ENCODE measurements at regions not wholly inside any gene's neighbourhood (a gene's known extent, or its start where the extent isn't known, plus 50 kb on each side); places are given as distances from the start of the nearest gene placed in this dataset.

- Histone ChIP-seq H3K9ac (ENCODE audit: extremely low read depth, insufficient read length, low read length) (no peak overlapping the region), H3K14ac (ENCODE audit: insufficient read depth, low read length) (no peak overlapping the region), H2BK120ac (ENCODE audit: low read depth, low read length, poor library complexity, severe bottlenecking) (no peak overlapping the region), H3K4ac (ENCODE audit: low read depth, low read length) (no peak overlapping the region), H4K91ac (ENCODE audit: insufficient read length, low read depth, low read length) (no peak overlapping the region), H3K4me2 (ENCODE audit: insufficient read depth, insufficient read length, low read length) (no peak overlapping the region), H3K27me3 (ENCODE audit: insufficient read depth, low read length) (no peaks in the 10 kb centered on the region), H3K56ac (ENCODE audit: insufficient read length, low read depth, low read length) (no peak overlapping the region), H3T11ph (ENCODE audit: low read length) (no peak overlapping the region), H2BK15ac (ENCODE audit: low read depth, low read length) (no peak overlapping the region), H3K4me1 (ENCODE audit: insufficient read depth, low read length) (no peaks in the 10 kb centered on the region), H4K5ac (ENCODE audit: insufficient read length, low read depth, low read length) (no peak overlapping the region), H2BK20ac (ENCODE audit: low read depth, low read length, poor library complexity, severe bottlenecking) (no peak overlapping the region), H3K23me2 (ENCODE audit: insufficient read length, low read depth, low read length, poor library complexity, severe bottlenecking) (no peaks in the 10 kb centered on the region), H2AFZ (ENCODE audit: low read length) (no peak overlapping the region), H3K79me2 (ENCODE audit: insufficient read depth, low read length) (no peaks in the 10 kb centered on the region), H2AK5ac (ENCODE audit: insufficient read length, low read length) (no peak overlapping the region), H3K18ac (ENCODE audit: insufficient read length, low read depth, low read length) (no peak overlapping the region), H3K9me3 (ENCODE audit: control insufficient read depth, low read depth, low read length) (no peaks in the 10 kb centered on the region), H4K8ac (replicated peaks; ENCODE audit: insufficient read length, low read depth, low read length) (no peak overlapping the region), H3K27ac (ENCODE audit: insufficient read length, low read depth, low read length) (no peak overlapping the region), H4K20me1 (ENCODE audit: control insufficient read depth, insufficient read depth, insufficient read length) (no peaks in the 10 kb centered on the region), H2BK12ac (ENCODE audit: insufficient read length, low read depth, low read length) (no peak overlapping the region), H3K23ac (ENCODE audit: insufficient read length, low read depth, low read length) (no peak overlapping the region), H2BK5ac (ENCODE audit: insufficient read length, low read length) (no peak overlapping the region), H3K79me1 (ENCODE audit: insufficient read depth, low read depth, low read length, poor library complexity, severe bottlenecking) (no peaks in the 10 kb centered on the region)
- TF ChIP-seq CTCF (conservative IDR thresholded peaks at IDR 0.05), result no peak
- no peak overlapping the region for H3K4me3 Mint-ChIP-seq
- H3K4me1 Mint-ChIP-seq, result 0 out of 4 replicates have a peak, but pooled peaks cover 0 to 2% of the 10 kb centered on the region in 2 experiments
- no peaks in the 10 kb centered on the region for H3K36me3 Mint-ChIP-seq (ENCODE audit: insufficient read depth in 1 of 3, low read depth in 3 of 3)
- no peak overlapping the region for H3K27ac Mint-ChIP-seq
- DNase-seq, result no peak
- H3K9me3 Mint-ChIP-seq, result no peaks in the 10 kb centered on the region
- no peaks in the 10 kb centered on the region; the same call in 1 of the 2 replicates for H3K27me3 Mint-ChIP-seq (ENCODE audit: low read depth)
These were observed 61.6 kb upstream of the GPR12 start for GRCh38 chr13:26822146-26822545.
